H1 (cell line): ENCODE measurements at regions not wholly inside any gene's neighbourhood (a gene's known extent, or its start where the extent isn't known, plus 50 kb on each side); places are given as distances from the start of the nearest gene placed in this dataset.

Experiments
- CTCF ChIA-PET: fragments of 300-600 bp; sonication (Branson Sonifier 250); formaldehyde crosslinking; loops from one replicate; lab custom pipeline; 2021; ENCODE audit not compliant: partially characterized antibody; lab: Charles Lee
- POLR2A ChIA-PET: fragments of 300-600 bp; sonication (Branson Sonifier 250); formaldehyde crosslinking; loops from one replicate; lab custom pipeline; 2021; ENCODE audit warnings: inconsistent platforms; ENCODE audit not compliant: partially characterized antibody; lab: Charles Lee
- DNase-seq, 2 experiments: peaks; one replicate each; pipeline versions ENCODE4 v3.0.0 to v3.0.0-alpha.2; 2010 to 2022; ENCODE audit warnings: low spot score in 2 of 2, low read depth in 1 of 2, mixed read lengths in 1 of 2
- FAIRE-seq: peaks from 2 replicates; lab custom pipeline; 2011; peaks lifted over from hg19 to GRCh38; lab: Jason Lieb, UNC
- H2AFZ ChIP-seq: 2 replicates; pipeline ENCODE4 v1.8.1; 2012; ENCODE audit warnings: low read length, inconsistent platforms
- H2AK5ac ChIP-seq: 2 replicates; pipeline ENCODE4 v1.6.1; 2013; ENCODE audit warnings: low read depth, low read length
- H2BK120ac ChIP-seq: replicated peaks from 2 replicates; pipeline ENCODE3; 2013; ENCODE audit warnings: low read depth, low read length, inconsistent platforms
- H2BK12ac ChIP-seq: 2 replicates; pipeline ENCODE4 v1.6.1; 2013; ENCODE audit warnings: low read depth, low read length
- H2BK15ac ChIP-seq: 2 replicates; pipeline ENCODE4 v1.6.1; 2013; ENCODE audit warnings: low read length
- H2BK20ac ChIP-seq: 2 replicates; pipeline ENCODE4 v1.6.1; 2013; ENCODE audit warnings: low read length
- H2BK5ac ChIP-seq: 2 replicates; pipeline ENCODE4 v1.6.1; 2013; ENCODE audit warnings: low read depth, low read length
- H3K14ac ChIP-seq: 2 replicates; pipeline ENCODE4 v1.6.1; 2013; ENCODE audit warnings: inconsistent platforms; ENCODE audit not compliant: insufficient read length
- H3K18ac ChIP-seq: 2 replicates; pipeline ENCODE4 v1.6.1; 2013; ENCODE audit warnings: low read length; ENCODE audit errors: extremely low read depth
- H3K23ac ChIP-seq: 2 replicates; pipeline ENCODE4 v1.6.1; 2013; ENCODE audit warnings: inconsistent platforms; ENCODE audit not compliant: insufficient read length
- H3K23me2 ChIP-seq: 2 replicates; pipeline ENCODE4 v1.6.1; 2013; ENCODE audit warnings: low read depth, low read length
- H3K27ac ChIP-seq: 2 replicates; pipeline ENCODE4 v1.6.1; 2011; ENCODE audit warnings: low read depth, low read length, inconsistent platforms
- H3K27me3 ChIP-seq, 4 experiments: replicated peaks in 1 of 4; 1 replicate in 1 of 4; 2 replicates in 3 of 4; pipeline versions ENCODE4 v1.6.1 to v1.8.1; 2011 to 2013; ENCODE audit warnings: low read length in 3 of 4, mild to moderate bottlenecking in 3 of 4, inconsistent platforms in 2 of 4, mixed read lengths in 2 of 4, moderate library complexity in 1 of 4; ENCODE audit not compliant: control insufficient read depth in 3 of 4, insufficient read depth in 3 of 4; ENCODE audit errors: extremely low read depth in 1 of 4
- H3K36me3 ChIP-seq, 4 experiments: 2 replicates each; pipeline versions ENCODE4 v1.6.1 to v1.8.1; 2011 to 2013; ENCODE audit warnings: mild to moderate bottlenecking in 4 of 4, low read length in 3 of 4, moderate library complexity in 2 of 4, control low read depth in 1 of 4, inconsistent platforms in 1 of 4; ENCODE audit not compliant: insufficient read depth in 4 of 4, control insufficient read depth in 2 of 4
- H3K4ac ChIP-seq: replicated peaks from 2 replicates; pipeline ENCODE3; 2013; ENCODE audit warnings: low read length, low read depth, mixed read lengths, inconsistent platforms; ENCODE audit not compliant: insufficient read length
- H3K4me1 ChIP-seq, 4 experiments: replicated peaks in 1 of 4; 1 replicate in 1 of 4; 2 replicates in 3 of 4; pipeline versions ENCODE4 v1.6.1 to v1.8.1; 2011 to 2013; ENCODE audit warnings: low read length in 3 of 4, inconsistent platforms in 2 of 4, mixed read lengths in 1 of 4; ENCODE audit not compliant: insufficient read depth in 4 of 4, control insufficient read depth in 3 of 4
- H3K4me2 ChIP-seq, 2 experiments: 2 replicates each; pipeline versions ENCODE4 v1.6.1 to v1.8.1; 2011 to 2013; ENCODE audit warnings: low read depth in 2 of 2, low read length in 2 of 2, control low read depth in 1 of 2, inconsistent platforms in 1 of 2, mild to moderate bottlenecking in 1 of 2; ENCODE audit not compliant: insufficient read depth in 1 of 2
- H3K4me3 ChIP-seq, 4 experiments: fragments of 200-600, 300-600 bp in 1 of 4; sonication (generic), shearing (Covaris generic), sonication (Bioruptor Twin) in 1 of 4; 2 replicates each; pipeline versions ENCODE4 v1.5.1 to v1.8.1; 2011 to 2016; ENCODE audit warnings: low read length in 4 of 4, low read depth in 3 of 4, control low read depth in 2 of 4, inconsistent platforms in 2 of 4, mild to moderate bottlenecking in 2 of 4, mixed read lengths in 1 of 4, moderate library complexity in 1 of 4; ENCODE audit not compliant: insufficient read depth in 2 of 4; ENCODE audit errors: extremely low read depth in 1 of 4
- H3K56ac ChIP-seq: replicated peaks from 2 replicates; pipeline ENCODE3; 2013; ENCODE audit warnings: low read depth, mild to moderate bottlenecking, mixed read lengths, low read length, inconsistent platforms; ENCODE audit not compliant: insufficient read length
- H3K79me1 ChIP-seq: 2 replicates; pipeline ENCODE4 v1.6.1; 2013; ENCODE audit warnings: low read depth, low read length, control low read depth
- H3K79me2 ChIP-seq, 2 experiments: 2 replicates each; pipeline versions ENCODE4 v1.6.1 to v1.8.1; 2012 to 2013; ENCODE audit warnings: low read length in 2 of 2, mild to moderate bottlenecking in 2 of 2, inconsistent platforms in 1 of 2; ENCODE audit not compliant: insufficient read depth in 2 of 2, control insufficient read depth in 1 of 2
- H3K9ac ChIP-seq, 4 experiments: replicated peaks in 1 of 4; 1 replicate in 1 of 4; 2 replicates in 3 of 4; pipeline versions ENCODE4 v1.6.1 to v1.8.1; 2011 to 2013; ENCODE audit warnings: low read depth in 3 of 4, low read length in 3 of 4, control low read depth in 2 of 4, mild to moderate bottlenecking in 2 of 4, moderate library complexity in 2 of 4, inconsistent platforms in 1 of 4; ENCODE audit errors: extremely low read depth in 1 of 4
- H3K9me3 ChIP-seq, 2 experiments: 2 replicates each; pipeline versions ENCODE4 v1.6.1 to v1.8.1; 2012 to 2013; ENCODE audit warnings: mild to moderate bottlenecking in 2 of 2, moderate library complexity in 2 of 2, control low read depth in 1 of 2, inconsistent platforms in 1 of 2, low read depth in 1 of 2, low read length in 1 of 2, mixed read lengths in 1 of 2; ENCODE audit not compliant: insufficient read depth in 2 of 2
- H4K20me1 ChIP-seq, 2 experiments: replicated peaks in 1 of 2; 2 replicates each; pipeline versions ENCODE3 to v1.8.1; 2011 to 2013; ENCODE audit warnings: inconsistent platforms in 2 of 2, low read length in 2 of 2, mild to moderate bottlenecking in 1 of 2; ENCODE audit not compliant: insufficient read depth in 2 of 2, control insufficient read depth in 1 of 2
- H4K5ac ChIP-seq: 2 replicates; pipeline ENCODE4 v1.6.1; 2013; ENCODE audit warnings: low read length, low read depth, mixed read lengths, inconsistent platforms; ENCODE audit not compliant: insufficient read length
- H4K8ac ChIP-seq: 2 replicates; pipeline ENCODE4 v1.8.0; 2013; ENCODE audit warnings: mild to moderate bottlenecking, moderate library complexity, low read length, inconsistent platforms; ENCODE audit not compliant: insufficient read depth; ENCODE audit errors: extremely low read depth
- H4K91ac ChIP-seq: replicated peaks from 2 replicates; pipeline ENCODE3; 2013; ENCODE audit warnings: low read length, mixed read lengths, inconsistent platforms; ENCODE audit not compliant: insufficient read length
- BRCA1 ChIP-seq: IDR thresholded peaks from 2 replicates; pipeline ENCODE4 v1.6.1; 2012; ENCODE audit warnings: low read depth, low read length, improper control_type of control experiment
- TEAD4 ChIP-seq: IDR thresholded peaks from 2 replicates; pipeline ENCODE4 v1.6.1; 2012; ENCODE audit warnings: low read depth, low read length, inconsistent platforms, mixed read lengths
- WGBS, 2 experiments: shearing (Covaris generic) in 1 of 2; methylation state at CpG; one replicate each; pipeline versions ENCODE4 v1.1.6 to v1.1.7; 2013 to 2015; ENCODE audit warnings: low lambda C conversion rate in 2 of 2, mixed read lengths in 2 of 2, inconsistent platforms in 1 of 2, low coverage in 1 of 2, missing lambda C conversion rate in 1 of 2; ENCODE audit not compliant: insufficient replicate concordance in 2 of 2, insufficient coverage in 1 of 2, insufficient read length in 1 of 2; ENCODE audit errors: extremely low coverage in 1 of 2, missing lambda C conversion rate in 1 of 2; 5-methylcytosine and 5-hydroxymethylcytosine counted together

DNA sequence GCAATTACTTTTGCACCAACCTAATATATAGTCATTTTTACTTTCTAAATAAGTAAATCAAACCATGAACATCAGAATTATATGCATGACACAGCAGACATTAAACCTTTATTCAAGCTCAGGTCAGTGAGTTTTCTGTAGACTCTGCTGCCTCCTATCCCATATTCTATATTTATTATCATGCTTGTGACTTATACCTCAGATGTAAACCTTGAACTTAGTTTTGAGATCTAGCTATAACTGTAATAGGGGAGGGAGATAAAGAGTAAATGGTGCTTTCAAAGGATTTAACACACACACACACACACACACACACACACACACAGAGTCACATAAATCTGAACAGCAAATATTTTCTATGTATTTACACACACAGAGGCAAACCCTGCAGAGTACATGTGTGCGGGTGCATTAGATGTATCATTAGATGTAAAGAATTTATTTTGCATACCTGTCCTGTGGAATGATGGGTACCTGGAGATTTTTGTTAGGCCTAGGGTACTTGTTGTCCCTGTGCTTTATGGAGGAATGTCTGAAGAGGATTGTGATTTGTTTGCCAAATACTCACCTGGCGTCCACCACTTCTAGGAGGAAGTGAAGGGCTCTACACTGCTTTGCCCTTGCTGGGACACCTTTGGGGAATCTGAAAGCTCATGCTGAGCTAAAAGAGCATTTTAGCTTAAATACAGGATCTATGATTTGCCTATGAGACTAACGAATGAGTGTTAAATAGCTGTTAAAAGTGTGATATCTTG, 521.9 kb downstream of the KLF5 start:
- WGBS, 2 experiments = 90% methylated on average over 3 of the region's 3 CpGs; no CpG with 5 or more reads in 1 of the 2 experiments
- no peak overlapping the region for H3K4ac ChIP-seq
- H2AFZ ChIP-seq = no peak overlapping the region
- H3K79me1 ChIP-seq = no peaks in the 10 kb centered on the region
- no peak overlapping the region for H4K5ac ChIP-seq
- no peak overlapping the region for H3K18ac ChIP-seq
- H3K27me3 ChIP-seq = no peaks in the 10 kb centered on the region
- H2AK5ac ChIP-seq = no peak overlapping the region
- no peak overlapping the region for H2BK15ac ChIP-seq
- no peak overlapping the region for H2BK12ac ChIP-seq
- H3K23ac ChIP-seq = no peak overlapping the region
- H4K20me1 ChIP-seq = no peaks in the 10 kb centered on the region
- DNase-seq (no peak), FAIRE-seq (no peak)
- no peak overlapping the region for H3K4me2 ChIP-seq
- CTCF ChIA-PET = interaction anchor here (0.7 to 0.9 kb wide), 2 partner anchors 15 to 42 kb away, joined by 3 read pairs; no protein-coding TSS in a partner anchor
- H3K27ac ChIP-seq = no peak overlapping the region
- no peak overlapping the region for H3K4me3 ChIP-seq
- POLR2A ChIA-PET = no interaction called here
- no peaks in the 10 kb centered on the region for H3K79me2 ChIP-seq
- H3K9me3 ChIP-seq = no peaks in the 10 kb centered on the region; a peak in 1 of 4 replicates
- H3K23me2 ChIP-seq = no peaks in the 10 kb centered on the region
- no peak overlapping the region for H2BK120ac ChIP-seq
- no peak overlapping the region for H3K56ac ChIP-seq
- H3K9ac ChIP-seq = no peak overlapping the region
- no peak for TF ChIP-seq TEAD4
- no peak for TF ChIP-seq BRCA1
- H3K36me3 ChIP-seq = no peaks in the 10 kb centered on the region; a peak in 1 of 8 replicates
- H4K91ac ChIP-seq = no peak overlapping the region
- no peak overlapping the region for H2BK20ac ChIP-seq
- no peaks in the 10 kb centered on the region for H3K4me1 ChIP-seq
- H3K14ac ChIP-seq = no peak overlapping the region
- no peak overlapping the region for H4K8ac ChIP-seq
- no peak overlapping the region for H2BK5ac ChIP-seq
